ENCODE measurements at regions not wholly inside any gene's neighbourhood (a gene's known extent, or its start where the extent isn't known, plus 50 kb on each side); places are given as distances from the start of the nearest gene placed in this dataset.

GRCh38 chr12:97097734-97098133, 190.7 kb downstream of the NEDD1 start:
- no peak for DNase-seq

GRCh38 chr12:97109441-97109840, 202.4 kb downstream of the NEDD1 start:
- DNase-seq, result no peak

- no peak for DNase-seq
Measured at GRCh38 chr12:97112136-97112535, 205.1 kb downstream of the NEDD1 start.

GRCh38 chr12:97118796-97119375, 211.8 kb downstream of the NEDD1 start:
- no peak for DNase-seq

DNA sequence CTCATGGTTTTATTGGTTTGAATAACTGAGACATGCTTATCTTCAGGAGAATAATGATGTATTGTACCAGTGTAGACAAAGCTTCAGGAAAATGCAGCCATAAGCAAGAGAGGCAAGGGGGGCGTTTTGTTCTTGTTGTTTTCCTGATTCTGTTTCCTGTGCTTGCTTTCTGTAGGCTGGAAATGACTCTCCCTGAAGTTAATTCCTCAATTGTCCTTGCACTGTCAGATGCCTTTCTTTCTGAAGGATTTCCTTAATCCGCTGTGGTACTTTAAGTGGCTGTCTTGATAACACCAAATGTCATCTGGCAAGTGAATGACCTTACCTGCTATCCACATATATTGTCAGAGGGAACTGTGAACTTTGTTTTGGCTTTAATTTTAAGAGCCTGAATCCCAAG, 220.0 kb downstream of the NEDD1 start:
- DNase-seq, result no peak

GRCh38 chr12:97131220-97131981, 224.3 kb downstream of the NEDD1 start:
- no peak for DNase-seq

DNA sequence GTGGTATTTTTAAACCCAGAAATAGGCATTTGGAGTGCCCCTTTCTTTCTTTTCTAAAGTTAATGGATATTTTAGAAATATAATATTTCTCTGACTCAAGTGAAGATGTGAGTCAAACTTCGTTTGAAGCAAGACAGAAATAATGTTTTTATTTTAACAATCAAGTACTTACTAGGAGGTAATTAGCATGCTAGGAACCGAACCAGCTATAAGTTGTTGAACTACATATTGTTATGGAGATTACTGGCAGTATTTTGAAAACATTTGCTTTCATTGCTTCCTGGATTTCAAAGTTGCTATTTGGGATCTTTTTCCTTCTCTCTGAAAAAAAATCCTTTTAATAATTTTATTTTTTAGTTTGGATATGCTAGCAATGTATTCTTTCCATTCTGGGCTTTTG, 225.2 kb downstream of the NEDD1 start:
- DNase-seq, result no peak

DNA sequence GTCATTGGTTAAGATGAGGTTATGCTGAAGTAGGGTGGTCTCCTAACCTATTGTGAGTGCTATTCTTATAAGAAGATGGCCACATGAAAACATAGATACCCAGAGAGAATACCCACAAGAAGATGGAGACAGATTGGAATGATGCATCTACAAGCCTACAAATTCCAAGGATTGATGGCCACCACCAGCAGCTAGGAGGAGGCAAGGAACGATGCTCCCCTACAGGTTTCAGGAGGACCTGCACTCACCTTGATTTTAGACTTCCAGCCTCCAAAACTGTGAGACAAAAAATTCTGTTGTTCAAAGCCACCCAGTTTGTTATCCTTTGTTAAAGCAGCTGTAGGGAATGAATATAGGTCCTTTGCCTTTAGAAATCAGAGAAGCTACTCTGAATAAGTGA, 227.4 kb downstream of the NEDD1 start:
- no peak for DNase-seq

DNA sequence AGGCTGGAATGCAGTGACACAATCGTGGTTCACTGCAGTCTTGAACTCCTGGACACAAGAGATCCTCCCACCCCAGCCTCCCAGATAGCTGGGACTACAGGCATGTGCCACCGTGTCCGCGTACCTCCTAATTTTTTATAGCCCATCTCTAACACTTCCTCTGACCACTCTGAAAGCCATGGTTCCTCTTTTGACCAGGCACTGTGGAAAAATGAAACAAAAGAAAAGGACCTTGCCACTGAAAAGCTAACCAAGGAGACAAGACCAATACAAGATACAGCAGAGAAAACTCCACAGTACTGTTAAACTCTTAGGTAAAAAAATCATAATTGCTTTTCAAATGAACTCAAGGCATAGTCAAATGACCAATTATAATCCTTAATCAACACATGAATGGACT, 233.3 kb downstream of the NEDD1 start:
- no peak for DNase-seq

DNA sequence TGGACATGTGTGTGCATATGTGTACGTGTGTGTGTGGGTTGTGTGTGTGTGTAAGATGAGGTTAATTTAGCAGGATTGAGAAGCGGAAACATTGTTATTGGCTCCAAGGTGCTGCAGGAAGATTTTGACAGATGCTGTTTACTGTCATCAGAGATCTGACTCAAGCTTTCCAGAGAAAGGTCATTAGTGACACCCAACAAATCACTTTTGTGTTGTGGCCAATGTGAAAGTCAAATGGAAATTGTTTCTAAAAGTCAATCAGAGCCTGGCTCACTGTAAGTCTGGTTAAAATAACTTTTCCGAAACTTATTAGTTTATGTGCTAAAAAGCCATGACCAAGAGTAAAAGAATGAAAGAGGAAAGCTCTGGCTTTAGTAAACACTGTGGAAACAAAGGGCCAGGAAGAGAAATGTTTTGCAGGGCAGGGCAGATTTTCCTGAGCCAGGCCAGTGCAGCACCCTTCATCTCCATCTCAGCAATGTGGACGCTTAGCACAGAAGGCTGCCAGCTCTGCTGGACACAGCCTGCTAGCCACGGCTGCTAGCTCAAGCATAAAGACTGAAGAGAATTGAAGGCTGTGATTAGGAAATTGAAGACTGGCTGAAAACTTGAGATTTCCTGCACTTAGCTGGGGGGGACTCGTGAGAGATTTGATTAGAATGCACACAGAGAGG, 235.8 kb downstream of the NEDD1 start:
- no peak for DNase-seq

- DNase-seq, result no peak
Measured at GRCh38 chr12:97148941-97149559, 242.0 kb downstream of the NEDD1 start.

DNA sequence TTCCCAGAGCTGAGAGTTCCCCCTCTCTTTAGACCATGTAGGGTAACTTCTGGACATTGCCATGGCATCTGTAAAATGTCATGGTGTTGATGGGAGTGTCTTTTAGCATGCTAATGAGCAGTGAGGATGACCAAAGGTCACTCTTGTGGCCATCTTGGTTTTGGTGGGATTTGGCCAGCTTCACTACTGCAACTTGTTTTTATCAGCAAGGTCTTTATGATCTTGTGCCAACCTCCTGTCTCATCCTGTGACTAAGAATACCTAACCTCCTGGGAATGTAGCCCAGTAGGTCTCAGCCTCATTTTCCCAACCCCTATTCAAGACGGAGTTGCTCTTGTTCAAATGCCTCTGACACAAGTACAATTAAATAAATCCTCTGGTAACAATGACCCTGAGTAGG, 244.4 kb downstream of the NEDD1 start:
- no peak for DNase-seq

GRCh38 chr12:97159377-97159776, 252.3 kb downstream of the NEDD1 start:
- DNase-seq, result no peak

GRCh38 chr12:97160277-97160676, 253.2 kb downstream of the NEDD1 start:
- DNase-seq, result no peak

- DNase-seq, result no peak
Measured at GRCh38 chr12:97162173-97162572, 255.1 kb downstream of the NEDD1 start.

DNA sequence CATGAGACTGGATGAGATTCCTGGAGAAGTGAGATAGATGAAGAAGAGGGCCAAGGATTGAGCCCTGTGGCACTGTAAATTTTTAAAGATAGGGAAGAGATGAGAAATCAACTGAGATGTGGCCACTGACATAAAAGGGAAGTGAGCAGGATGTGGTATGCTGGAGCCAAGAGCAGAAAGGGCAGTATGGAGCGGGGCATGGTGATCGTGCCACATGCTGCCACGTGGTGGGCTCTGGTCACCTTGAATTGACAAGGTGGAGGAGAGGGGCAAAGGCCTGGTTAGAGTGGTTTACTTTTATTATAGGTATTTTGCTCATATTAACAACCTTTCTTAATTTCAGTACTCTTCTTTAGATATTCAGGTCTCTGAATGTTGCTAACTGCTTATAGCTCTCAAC, 257.9 kb downstream of the NEDD1 start:
- no peak for DNase-seq

GRCh38 chr12:97167598-97167997, 260.5 kb downstream of the NEDD1 start:
- no peak for DNase-seq

DNA sequence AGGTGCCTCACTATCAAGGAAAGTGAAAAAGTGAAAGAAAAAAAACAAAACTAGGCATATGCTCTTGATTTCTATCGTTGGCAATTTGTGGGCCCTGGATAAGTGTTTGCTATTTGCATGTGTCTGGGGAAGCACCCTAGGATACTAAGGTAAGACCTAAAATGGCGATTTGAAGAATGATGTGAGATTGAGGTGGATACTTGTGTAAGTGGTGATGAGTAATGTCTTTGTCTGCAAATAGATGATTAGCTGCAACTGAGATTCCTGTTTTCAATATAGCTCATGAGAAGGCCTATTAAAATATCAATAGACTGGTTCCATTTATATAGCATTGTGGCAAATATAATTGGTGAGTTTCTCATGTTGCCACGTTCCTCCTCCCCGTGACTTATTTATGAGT, 261.7 kb downstream of the NEDD1 start:
- DNase-seq, result no peak

DNA sequence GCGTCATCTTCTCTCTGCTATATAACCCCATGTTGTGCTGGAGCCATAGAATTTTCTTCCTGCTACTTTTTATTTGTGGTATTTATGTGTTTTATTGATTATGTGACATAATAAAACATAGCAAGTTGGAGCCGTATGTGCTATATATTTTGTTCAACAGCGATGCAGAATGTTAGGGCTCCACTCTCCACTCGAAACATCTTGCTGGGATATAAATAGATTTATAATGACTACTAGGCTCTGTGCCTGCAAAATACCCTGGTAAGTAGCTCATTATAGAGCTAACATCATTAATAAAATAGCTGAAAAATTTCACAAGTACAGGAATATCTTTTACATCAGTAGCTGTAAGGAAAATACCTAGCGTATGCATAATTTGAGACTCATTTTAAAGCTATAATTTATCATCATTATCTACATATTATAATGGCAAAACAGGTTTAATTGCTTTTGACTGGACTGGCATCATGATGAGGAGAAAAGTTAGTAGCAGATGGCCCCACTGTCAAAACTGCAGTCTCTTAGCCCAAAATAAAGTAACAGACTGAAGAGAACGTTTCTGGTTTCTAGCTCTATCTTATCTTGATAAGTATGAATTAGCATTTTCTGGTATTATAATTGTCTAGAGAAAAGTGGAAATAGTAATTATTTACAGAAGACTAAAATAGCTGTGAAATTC, 263.0 kb downstream of the NEDD1 start:
- no peak for DNase-seq

DNA sequence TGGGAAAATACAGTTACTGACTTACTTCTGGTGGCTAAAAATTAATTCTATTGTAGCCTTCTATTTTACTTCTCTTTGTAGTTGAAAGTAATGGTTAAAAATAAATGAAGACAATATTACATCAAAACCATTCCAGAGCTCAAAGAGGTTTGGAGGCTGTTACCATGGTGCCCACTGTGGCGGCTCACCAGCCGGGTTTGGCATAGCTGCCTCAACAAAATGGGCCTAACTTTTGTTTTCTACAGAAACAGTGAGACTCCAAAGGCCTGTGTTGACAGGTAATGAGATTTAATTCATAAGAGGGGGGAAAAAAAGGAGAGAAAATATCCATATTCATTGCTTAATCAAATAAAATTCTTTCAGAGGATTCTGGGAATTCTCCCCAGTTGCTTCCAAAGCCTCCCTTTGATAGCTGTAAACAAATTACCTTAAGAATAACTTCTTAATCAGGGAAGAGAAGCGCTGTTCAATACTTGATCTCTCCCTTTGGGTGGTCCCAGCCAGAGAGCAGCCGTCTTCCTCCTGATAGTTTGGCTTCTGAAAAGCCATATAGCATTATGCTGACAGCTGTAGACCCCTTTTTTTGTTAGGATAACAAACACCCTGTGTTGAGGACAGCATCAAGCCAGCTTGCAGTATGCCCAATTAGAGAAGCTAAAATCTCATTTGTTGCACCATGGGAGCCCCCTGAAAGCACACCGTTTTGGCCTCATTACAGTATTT, 266.8 kb downstream of the NEDD1 start:
- DNase-seq, result no peak

DNA sequence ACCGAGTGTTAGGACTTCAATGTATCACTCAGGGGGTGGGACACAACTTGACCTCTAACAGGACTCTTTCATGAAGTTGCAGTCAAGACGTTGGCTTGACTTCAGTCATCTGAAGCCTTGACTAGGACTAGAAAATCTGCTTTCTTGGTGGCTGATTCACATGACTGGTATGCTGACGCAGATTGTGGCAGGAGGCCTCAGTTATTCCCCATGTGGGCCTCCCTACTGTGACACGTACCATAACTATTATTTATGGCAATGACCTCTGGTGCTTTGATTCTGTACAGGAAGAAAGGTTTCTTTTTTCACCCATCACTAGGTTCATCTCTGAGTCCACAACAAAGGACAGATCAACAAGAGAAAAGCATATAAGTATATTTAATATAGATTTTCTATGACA, 270.4 kb downstream of the NEDD1 start:
- no peak for DNase-seq

DNA sequence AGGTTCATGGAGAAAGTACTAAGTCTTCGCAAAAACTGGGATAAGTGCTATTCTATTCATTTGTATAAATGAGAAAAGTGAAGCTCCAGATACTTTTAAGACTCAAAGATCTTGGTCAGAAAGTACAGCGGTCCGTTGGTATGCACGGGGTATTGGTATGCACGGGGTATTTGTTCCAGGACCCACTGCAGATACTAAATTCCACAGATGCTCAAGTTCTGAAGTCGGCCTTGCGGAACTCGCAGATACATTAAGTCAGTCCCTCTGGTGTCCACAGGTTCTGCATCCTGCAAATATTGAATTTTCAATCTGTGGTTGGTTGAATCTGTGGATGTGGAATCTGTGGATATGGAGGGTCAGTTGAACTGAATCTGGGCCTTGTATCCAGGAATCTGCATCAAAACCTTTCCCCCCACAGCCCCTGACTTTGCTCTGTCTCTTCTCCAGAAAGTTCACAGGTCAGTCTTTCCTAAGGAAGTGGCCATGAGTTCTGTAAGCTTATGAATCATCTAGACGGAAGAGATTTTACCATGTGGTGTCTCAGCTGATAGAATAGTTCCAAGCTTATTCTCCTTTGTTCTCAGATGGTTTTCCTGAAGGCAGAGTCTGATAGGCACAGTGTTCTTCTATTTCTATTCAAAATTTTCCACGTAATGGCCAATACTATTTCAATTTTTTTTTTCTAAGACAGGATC, 274.7 kb downstream of the NEDD1 start:
- DNase-seq, result no peak
